Neural cell (in vitro differentiated cells): ENCODE measurements at regions not wholly inside any gene's neighbourhood (a gene's known extent, or its start where the extent isn't known, plus 50 kb on each side); places are given as distances from the start of the nearest gene placed in this dataset.

ENCODE experiments used
- H2AFZ ChIP-seq: fragments of 200-600, 300-800 bp; sonication (generic), shearing (Covaris generic); 2 replicates; pipeline ENCODE4 v1.6.0; 2014; ENCODE audit warnings: low read depth, mild to moderate bottlenecking, antibody characterized with exemption, low read length, moderate library complexity
- H3F3A ChIP-seq: fragments of 200-600 bp; shearing (Covaris generic); 2 replicates; pipeline ENCODE4 v1.6.1; 2016; ENCODE audit warnings: mild to moderate bottlenecking, moderate library complexity, mixed read lengths, antibody characterized with exemption, low read length; ENCODE audit not compliant: insufficient read depth, poor library complexity, severe bottlenecking
- H3K27ac ChIP-seq: fragments of 200-600, 300-800 bp; sonication (generic), shearing (Covaris generic); 2 replicates; pipeline ENCODE4 v1.5.1; 2014; ENCODE audit warnings: mild to moderate bottlenecking, low read length, moderate library complexity
- H3K27me3 ChIP-seq: fragments of 300-800, 200-600 bp; sonication (generic), shearing (Covaris generic); 2 replicates; pipeline ENCODE4 v1.6.0; 2014; ENCODE audit warnings: mild to moderate bottlenecking, low read depth, low read length, moderate library complexity; ENCODE audit not compliant: insufficient read depth
- H3K36me3 ChIP-seq: fragments of 300-800, 200-600 bp; sonication (generic), shearing (Covaris generic); 2 replicates; pipeline ENCODE4 v1.5.1; 2014; ENCODE audit warnings: mild to moderate bottlenecking, antibody characterized with exemption, low read length, moderate library complexity; ENCODE audit not compliant: insufficient read depth
- H3K4me2 ChIP-seq: fragments of 300-800, 200-600 bp; sonication (generic), shearing (Covaris generic); 2 replicates; pipeline ENCODE4 v1.6.0; 2014; ENCODE audit warnings: mild to moderate bottlenecking, low read length
- H3K4me3 ChIP-seq: fragments of 300-800, 200-600 bp; sonication (generic), shearing (Covaris generic); 2 replicates; pipeline ENCODE4 v1.5.1; 2014; ENCODE audit warnings: mild to moderate bottlenecking, low read length, moderate library complexity
- H3K79me2 ChIP-seq: fragments of 200-600 bp; shearing (Covaris generic); replicated peaks from 2 replicates; pipeline ENCODE4 v1.6.0; 2014; ENCODE audit warnings: mild to moderate bottlenecking, low read length, moderate library complexity; ENCODE audit not compliant: insufficient read depth
- H3K9ac ChIP-seq: fragments of 300-800, 200-600 bp; sonication (generic), shearing (Covaris generic); 2 replicates; pipeline ENCODE4 v1.6.1; 2016; ENCODE audit warnings: mild to moderate bottlenecking, low read length, mixed read lengths
- H3K9me2 ChIP-seq: fragments of 200-600 bp; shearing (Covaris generic); 2 replicates; pipeline ENCODE4 v1.6.1; 2016; ENCODE audit warnings: mild to moderate bottlenecking, low read length, mixed read lengths; ENCODE audit not compliant: insufficient read depth
- H3K9me3 ChIP-seq: fragments of 200-600, 300-800 bp; sonication (generic), shearing (Covaris generic); 2 replicates; pipeline ENCODE4 v1.6.1; 2016; ENCODE audit warnings: mild to moderate bottlenecking, mixed run types, low read length, moderate library complexity, mixed read lengths
- H4K20me1 ChIP-seq: fragments of 200-600 bp; shearing (Covaris generic); 2 replicates; pipeline ENCODE4 v1.6.1; 2016; ENCODE audit warnings: mild to moderate bottlenecking, mixed run types; ENCODE audit not compliant: insufficient read depth
- CTCF ChIP-seq: fragments of 450-650 bp; IDR thresholded peaks from 2 replicates; pipeline ENCODE4 v1.5.1; 2014; ENCODE audit warnings: antibody characterized with exemption, mild to moderate bottlenecking, moderate library complexity; ENCODE audit not compliant: poor library complexity, severe bottlenecking
- EP300 ChIP-seq: fragments of 450-650 bp; conservative IDR thresholded peaks from 2 replicates; pipeline ENCODE4 v1.6.1; 2014; ENCODE audit warnings: antibody characterized with exemption, mild to moderate bottlenecking, moderate library complexity; ENCODE audit not compliant: poor library complexity, severe bottlenecking
- EZH2 ChIP-seq: fragments of 200-600, 300-800 bp; shearing (Covaris generic), sonication (generic); IDR thresholded peaks from 2 replicates; pipeline ENCODE4 v1.6.1; 2014; ENCODE audit warnings: antibody characterized with exemption, low read length, borderline replicate concordance, mild to moderate bottlenecking; ENCODE audit not compliant: insufficient read depth, poor library complexity, severe bottlenecking
- MXI1 ChIP-seq: fragments of 450-650 bp; conservative IDR thresholded peaks from 2 replicates; pipeline ENCODE4 v1.6.1; 2014; ENCODE audit warnings: antibody characterized with exemption, mild to moderate bottlenecking; ENCODE audit not compliant: poor library complexity, severe bottlenecking
- POLR2AphosphoS5 ChIP-seq: IDR thresholded peaks from 2 replicates; pipeline ENCODE4 v1.6.1; 2012
- RAD21 ChIP-seq: fragments of 450-650 bp; conservative IDR thresholded peaks from 2 replicates; pipeline ENCODE4 v1.6.1; 2014; ENCODE audit warnings: antibody characterized with exemption, mild to moderate bottlenecking, moderate library complexity
- REST ChIP-seq: IDR thresholded peaks from 2 replicates; pipeline ENCODE4 v1.6.1; 2012; ENCODE audit warnings: borderline replicate concordance
- SMC3 ChIP-seq: fragments of 450-650 bp; conservative IDR thresholded peaks from 2 replicates; pipeline ENCODE4 v1.6.1; 2014; ENCODE audit warnings: antibody characterized with exemption, mild to moderate bottlenecking, moderate library complexity; ENCODE audit not compliant: poor library complexity
- TAF1 ChIP-seq: IDR thresholded peaks from 2 replicates; pipeline ENCODE4 v1.6.1; 2012; ENCODE audit warnings: low read depth

- H3K36me3 ChIP-seq = no peaks in the 10 kb centered on the region
- H3K79me2 ChIP-seq = no peaks in the 10 kb centered on the region
- no peak overlapping the region for H3K9ac ChIP-seq
- H3K9me3 ChIP-seq = no peaks in the 10 kb centered on the region
- H4K20me1 ChIP-seq = no peaks in the 10 kb centered on the region
- no peaks in the 10 kb centered on the region for H3K27me3 ChIP-seq
- H3K9me2 ChIP-seq = no peaks in the 10 kb centered on the region
- no peak overlapping the region for H3K27ac ChIP-seq
- H3F3A ChIP-seq = no peaks in the 10 kb centered on the region
- H3K4me3 ChIP-seq = no peak overlapping the region
- TF ChIP-seq POLR2AphosphoS5 = no peak
- TF ChIP-seq REST = no peak
- no peak for TF ChIP-seq CTCF
- no peak for TF ChIP-seq TAF1
- TF ChIP-seq MXI1 = no peak
- no peak for TF ChIP-seq SMC3
- no peak for TF ChIP-seq EP300
- no peak for TF ChIP-seq RAD21
- no peak for TF ChIP-seq EZH2
- H3K4me2 ChIP-seq = no peak overlapping the region
- no peak overlapping the region for H2AFZ ChIP-seq
Measured at GRCh38 chr1:14112613-14113012, 412.6 kb downstream of the PRDM2 start.

- Histone ChIP-seq H3K4me2 (no peak overlapping the region), H3K27ac (no peak overlapping the region), H3K79me2 (no peaks in the 10 kb centered on the region), H3K9ac (no peak overlapping the region), H3K9me3 (no peaks in the 10 kb centered on the region), H2AFZ (no peak overlapping the region), H3K27me3 (no peaks in the 10 kb centered on the region), H3F3A (no peaks in the 10 kb centered on the region), H3K9me2 (no peaks in the 10 kb centered on the region), H4K20me1 (no peaks in the 10 kb centered on the region), H3K36me3 (no peaks in the 10 kb centered on the region), H3K4me3 (no peak overlapping the region)
- TF ChIP-seq REST = no peak
- no peak for TF ChIP-seq SMC3
- TF ChIP-seq POLR2AphosphoS5 = no peak
- no peak for TF ChIP-seq TAF1
Measured at GRCh38 chr1:14113271-14113670, 413.3 kb downstream of the PRDM2 start.
